ENCODE measurements at regions not wholly inside any gene's neighbourhood (a gene's known extent, or its start where the extent isn't known, plus 50 kb on each side); places are given as distances from the start of the nearest gene placed in this dataset.

GRCh38 chr6:97819710-97820109, 536.7 kb upstream of the MMS22L start:
- no peak for DNase-seq

- DNase-seq: no peak
Measured at GRCh38 chr6:97820400-97820799, 537.4 kb upstream of the MMS22L start.

- DNase-seq: no peak
Measured at GRCh38 chr6:97822632-97823031, 539.6 kb upstream of the MMS22L start.

GRCh38 chr6:97841763-97842162, 558.7 kb upstream of the MMS22L start:
- DNase-seq: no peak

DNA sequence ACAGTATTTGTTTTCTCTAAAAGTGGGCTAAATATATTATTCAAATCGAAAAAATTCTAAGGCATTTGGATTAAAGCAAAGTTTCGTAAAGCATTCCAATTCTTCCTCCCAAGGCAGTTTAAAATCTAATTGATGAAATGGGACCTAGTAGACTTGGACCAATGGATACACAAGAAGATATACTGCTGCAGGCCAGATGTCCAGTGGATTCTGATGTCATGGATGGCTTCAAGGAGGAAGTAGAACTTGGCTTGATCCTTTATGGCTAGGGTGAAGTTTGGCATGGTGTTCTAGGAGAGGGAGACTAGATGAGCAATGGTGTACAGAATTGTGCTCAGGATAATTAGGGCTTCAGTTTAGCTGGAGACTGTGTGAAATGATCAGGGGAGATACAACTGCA, 559.5 kb upstream of the MMS22L start:
- DNase-seq: no peak

- DNase-seq: no peak
Measured at GRCh38 chr6:97849390-97849789, 566.4 kb upstream of the MMS22L start.

GRCh38 chr6:97850458-97851212, 567.6 kb upstream of the MMS22L start:
- no peak for DNase-seq

DNA sequence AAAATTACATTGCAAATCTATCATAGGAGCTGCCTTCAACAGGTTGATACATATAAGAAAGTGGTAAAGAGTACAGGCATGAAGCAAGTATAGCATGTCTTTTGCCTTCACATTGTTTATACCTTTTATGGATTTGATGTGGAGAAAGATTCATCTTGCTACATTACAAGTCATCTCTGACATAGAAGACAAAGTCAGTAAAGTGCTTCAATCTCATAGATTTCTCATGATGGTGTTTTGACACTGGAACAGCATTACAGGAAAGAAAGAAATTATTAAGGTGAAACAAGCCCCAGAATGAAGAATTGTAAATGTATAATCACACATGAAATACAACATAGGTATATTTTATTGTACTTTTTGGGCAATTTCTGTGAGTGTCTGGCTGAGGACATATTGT, 580.7 kb upstream of the MMS22L start:
- no peak for DNase-seq

DNA sequence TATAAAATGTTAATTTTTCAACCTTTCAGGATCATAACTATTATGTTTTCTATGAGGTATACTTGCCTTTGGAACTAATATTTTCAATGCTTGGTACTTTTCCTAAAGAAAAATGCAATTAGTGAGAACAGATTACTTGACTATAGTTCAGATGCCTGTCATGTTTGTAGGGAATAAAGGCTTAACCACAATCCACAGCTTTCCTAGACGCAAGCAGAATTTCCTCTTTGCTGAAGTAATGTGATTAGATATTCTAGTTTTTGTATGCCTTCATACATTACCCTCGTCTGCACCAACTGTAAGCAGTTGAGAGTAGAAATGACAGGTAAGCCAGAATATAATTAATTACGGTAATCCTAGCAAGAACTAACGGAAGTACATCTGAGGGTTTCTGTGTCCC, 581.4 kb upstream of the MMS22L start:
- DNase-seq: no peak

DNA sequence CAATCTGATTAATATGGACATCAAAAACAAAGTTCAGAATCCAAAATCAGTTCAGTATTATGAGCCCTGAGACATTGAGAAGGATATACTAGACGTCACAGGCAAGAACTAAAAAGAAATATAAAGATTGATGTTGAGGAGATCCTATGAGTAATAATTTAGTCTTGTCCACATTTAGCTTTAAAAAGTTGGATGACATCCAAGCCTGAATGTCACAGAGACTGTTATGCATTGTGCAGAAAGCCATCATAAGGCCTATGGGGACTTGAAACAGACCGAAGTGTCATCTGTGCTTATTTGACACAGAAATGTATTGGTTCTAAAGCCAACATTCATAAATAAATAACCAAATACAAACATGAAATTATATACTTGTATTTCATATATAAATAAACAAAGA, 581.8 kb upstream of the MMS22L start:
- no peak for DNase-seq

DNA sequence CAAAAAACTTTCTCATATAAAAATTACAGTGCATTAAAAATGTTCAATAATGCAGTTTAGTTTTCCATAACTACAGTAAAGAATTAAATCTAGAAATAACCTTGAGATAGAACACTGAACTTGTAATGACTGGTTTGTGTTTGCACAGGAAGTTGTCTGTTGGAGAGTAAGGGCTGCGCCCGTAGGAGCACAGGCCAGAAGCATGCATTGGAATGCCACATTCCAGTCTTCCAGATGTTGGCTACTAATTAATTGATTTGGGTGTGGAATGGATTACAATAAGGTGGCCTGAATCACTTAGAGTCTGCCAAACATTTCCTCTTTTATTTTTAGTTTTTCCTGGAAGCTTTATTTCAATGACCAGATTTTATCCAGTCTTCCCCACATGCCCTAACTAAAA, 582.6 kb upstream of the MMS22L start:
- no peak for DNase-seq

DNA sequence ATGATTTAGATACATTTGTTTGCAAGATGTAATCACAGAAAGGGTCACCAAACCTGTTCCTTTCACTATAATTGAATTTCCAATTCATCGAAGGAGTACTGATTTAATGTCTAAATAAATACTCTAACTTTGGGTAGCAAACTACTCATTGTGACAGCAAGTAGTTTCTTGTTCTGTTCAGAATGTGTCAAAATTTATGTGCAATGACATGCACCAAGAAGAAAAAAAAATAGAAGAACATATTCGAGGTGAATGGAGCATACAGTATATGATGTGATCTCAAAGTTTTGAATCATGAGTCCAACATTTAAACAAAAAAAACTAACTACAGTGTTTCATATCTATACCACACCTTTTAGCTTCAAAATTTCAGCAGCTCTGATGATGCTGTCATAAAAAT, 583.6 kb upstream of the MMS22L start:
- DNase-seq: no peak

GRCh38 chr6:97867177-97867576, 584.2 kb upstream of the MMS22L start:
- DNase-seq: no peak

- DNase-seq: no peak
Measured at GRCh38 chr6:97870273-97870672, 587.3 kb upstream of the MMS22L start.

- no peak for DNase-seq
Measured at GRCh38 chr6:97876711-97877110, 593.7 kb upstream of the MMS22L start.

DNA sequence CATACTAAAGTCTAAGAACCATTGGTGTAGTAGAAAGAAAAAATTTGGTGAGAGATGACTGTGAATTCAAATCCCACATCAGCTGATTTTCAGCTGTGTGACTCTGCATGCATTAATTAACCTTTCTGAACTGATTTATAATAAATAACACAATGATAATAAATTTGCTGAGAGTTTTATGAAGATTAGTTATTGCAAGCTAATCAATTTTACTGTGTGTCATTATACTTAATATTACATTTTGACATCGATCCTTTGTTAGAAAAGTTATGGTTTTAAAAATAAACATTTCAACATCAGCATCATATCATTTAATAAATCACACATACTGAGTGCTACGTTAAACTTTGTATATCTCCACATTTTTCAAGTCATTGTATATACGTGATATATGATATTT, 599.7 kb upstream of the MMS22L start:
- no peak for DNase-seq

- no peak for DNase-seq
Measured at GRCh38 chr6:97885325-97885724, 602.3 kb upstream of the MMS22L start.

- no peak for DNase-seq
Measured at GRCh38 chr6:97885828-97886227, 602.8 kb upstream of the MMS22L start.

DNA sequence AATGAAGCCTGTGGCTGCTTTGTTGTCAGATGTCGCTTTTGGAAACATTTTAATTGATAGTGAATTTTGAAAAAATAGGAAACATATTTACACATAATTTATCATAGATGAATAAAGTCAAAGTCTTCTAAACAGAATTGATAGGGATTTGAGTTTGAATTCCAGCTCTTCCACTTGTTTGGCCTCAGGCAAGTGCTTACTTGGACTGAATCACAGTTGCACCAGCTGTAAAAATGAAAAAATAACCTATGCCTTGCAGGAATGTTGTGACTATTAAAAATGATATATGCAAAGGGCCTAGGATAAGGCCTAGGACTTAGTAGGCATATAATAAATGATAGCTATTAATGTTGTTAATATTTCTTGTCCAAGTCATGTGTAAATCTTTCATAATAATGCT, 618.5 kb upstream of the MMS22L start:
- DNase-seq: no peak

DNA sequence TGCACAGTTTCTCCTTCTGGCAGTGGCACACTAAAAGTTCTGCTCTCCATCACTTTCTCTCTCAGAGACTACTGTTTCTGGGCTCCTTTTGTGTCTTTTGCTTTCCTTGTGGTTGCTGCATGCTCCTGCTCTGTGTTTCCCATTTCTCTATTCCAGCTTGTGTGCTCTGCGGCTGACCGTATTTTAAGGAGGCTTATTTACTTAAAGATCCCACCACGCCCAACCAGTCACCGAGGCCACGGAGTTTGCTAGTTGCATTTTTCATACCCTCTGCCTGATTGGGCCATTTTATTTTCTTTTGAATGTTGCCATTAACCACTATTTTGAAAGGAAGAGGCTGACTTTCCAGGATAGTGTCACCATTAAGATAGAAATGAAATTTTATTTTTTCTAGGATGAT, 626.4 kb upstream of the MMS22L start:
- no peak for DNase-seq

- no peak for DNase-seq
Measured at GRCh38 chr6:97913721-97914120, 630.7 kb upstream of the MMS22L start.

DNA sequence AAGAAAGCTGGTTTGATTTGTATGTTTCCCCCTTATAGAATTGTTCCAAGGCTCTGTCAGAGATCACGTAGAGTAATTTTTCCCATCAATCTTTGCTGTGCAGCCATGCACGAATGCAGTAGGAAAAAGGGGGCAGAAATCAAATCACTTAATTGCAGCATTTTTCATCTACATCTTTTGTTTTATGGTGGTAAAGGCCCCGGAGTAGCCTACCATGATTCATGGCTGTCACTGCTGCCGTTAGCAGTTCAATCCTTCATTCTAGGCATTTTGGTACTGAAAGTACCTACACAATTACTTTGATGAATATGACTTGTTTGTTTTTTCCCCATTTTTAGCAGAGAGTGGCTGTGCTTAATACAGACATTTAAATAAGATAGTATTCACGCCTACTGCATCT, 631.9 kb upstream of the MMS22L start:
- no peak for DNase-seq

GRCh38 chr6:97915537-97915936, 632.5 kb upstream of the MMS22L start:
- DNase-seq: no peak

DNA sequence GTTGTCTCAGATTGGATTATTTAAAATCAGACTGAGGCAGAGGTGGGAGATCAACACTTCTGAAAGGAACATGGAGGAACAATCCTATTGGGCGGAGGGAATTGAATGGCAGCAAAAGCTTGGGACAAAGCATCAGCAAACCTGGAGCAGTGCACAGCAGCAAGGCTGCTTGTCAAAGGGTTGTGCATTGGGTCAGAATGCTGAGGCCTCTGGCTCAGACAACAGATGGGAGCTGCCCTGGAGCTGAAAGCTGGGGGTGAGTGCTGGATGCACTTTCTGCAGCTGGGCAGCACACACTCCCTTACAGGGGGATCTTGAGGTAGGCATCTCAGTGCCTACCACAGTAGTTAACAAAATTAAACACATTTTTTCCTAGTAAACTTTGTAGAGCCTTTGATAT, 634.4 kb upstream of the MMS22L start:
- no peak for DNase-seq

DNA sequence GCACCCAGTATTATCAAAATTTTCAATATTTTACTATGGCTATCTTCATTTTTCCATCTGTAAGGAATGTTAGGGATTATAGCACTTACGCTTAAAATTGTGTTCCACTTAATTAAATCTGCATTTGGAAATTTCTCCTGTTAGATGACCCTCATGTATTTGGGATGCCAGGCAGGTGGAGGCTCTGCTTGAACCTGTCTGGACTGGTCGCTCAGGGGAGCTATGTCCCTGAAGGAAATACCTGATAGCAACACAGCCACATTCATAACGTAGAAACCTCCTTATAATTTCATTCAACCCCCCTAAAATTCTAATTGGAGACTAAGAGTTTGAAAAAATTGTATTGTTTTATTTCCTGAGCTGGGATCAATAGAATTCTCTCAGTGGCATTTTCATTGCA, 636.0 kb upstream of the MMS22L start:
- DNase-seq: no peak
